H9 (cell line): ENCODE measurements at regions not wholly inside any gene's neighbourhood (a gene's known extent, or its start where the extent isn't known, plus 50 kb on each side); places are given as distances from the start of the nearest gene placed in this dataset.

Source experiments
- DNase-seq: peaks from one replicate; pipeline ENCODE4 v3.0.0-alpha.2; 2017
- H2AFZ ChIP-seq: one replicate; pipeline ENCODE4 v1.6.1; 2013; ENCODE audit warnings: mild to moderate bottlenecking, low read length, control low read depth, moderate library complexity
- H2AK5ac ChIP-seq: 2 replicates; pipeline ENCODE4 v1.6.1; 2013; ENCODE audit warnings: low read length, control low read depth, mixed read lengths; ENCODE audit not compliant: insufficient read length
- H2BK120ac ChIP-seq: one replicate; pipeline ENCODE4 v1.6.1; 2013; ENCODE audit warnings: low read depth, mild to moderate bottlenecking, low read length, control low read depth, inconsistent platforms; ENCODE audit not compliant: poor library complexity, severe bottlenecking
- H2BK12ac ChIP-seq: 2 replicates; pipeline ENCODE4 v1.6.1; 2013; ENCODE audit warnings: low read length, control low read depth, mixed read lengths, low read depth; ENCODE audit not compliant: insufficient read length
- H2BK15ac ChIP-seq: 2 replicates; pipeline ENCODE4 v1.6.1; 2013; ENCODE audit warnings: low read depth, low read length, control low read depth
- H2BK20ac ChIP-seq: one replicate; pipeline ENCODE4 v1.6.1; 2013; ENCODE audit warnings: low read depth, mild to moderate bottlenecking, low read length, control low read depth, inconsistent platforms; ENCODE audit not compliant: poor library complexity, severe bottlenecking
- H2BK5ac ChIP-seq: 2 replicates; pipeline ENCODE4 v1.6.1; 2013; ENCODE audit warnings: low read length, control low read depth, mixed read lengths; ENCODE audit not compliant: insufficient read length
- H3K14ac ChIP-seq: 2 replicates; pipeline ENCODE4 v1.6.1; 2013; ENCODE audit warnings: low read length, control low read depth; ENCODE audit not compliant: insufficient read depth
- H3K18ac ChIP-seq: 2 replicates; pipeline ENCODE4 v1.6.1; 2013; ENCODE audit warnings: low read depth, mild to moderate bottlenecking, mixed read lengths, low read length, control low read depth; ENCODE audit not compliant: insufficient read length
- H3K23ac ChIP-seq: 2 replicates; pipeline ENCODE4 v1.6.1; 2013; ENCODE audit warnings: low read length, control low read depth, mixed read lengths, low read depth; ENCODE audit not compliant: insufficient read length
- H3K23me2 ChIP-seq: 2 replicates; pipeline ENCODE4 v1.6.1; 2013; ENCODE audit warnings: low read depth, mild to moderate bottlenecking, mixed read lengths, low read length, control low read depth; ENCODE audit not compliant: insufficient read length, poor library complexity, severe bottlenecking
- H3K27ac ChIP-seq: 2 replicates; pipeline ENCODE4 v1.5.1; 2013; ENCODE audit warnings: low read length, control low read depth, mixed read lengths, low read depth; ENCODE audit not compliant: insufficient read length
- H3K27me3 ChIP-seq: 2 replicates; pipeline ENCODE4 v1.6.1; 2013; ENCODE audit warnings: low read length, control low read depth, inconsistent platforms; ENCODE audit not compliant: insufficient read depth
- H3K4ac ChIP-seq: 2 replicates; pipeline ENCODE4 v1.6.1; 2013; ENCODE audit warnings: low read depth, mild to moderate bottlenecking, control low read depth, inconsistent platforms, low read length, moderate library complexity
- H3K4me1 ChIP-seq: 2 replicates; pipeline ENCODE4 v1.6.1; 2013; ENCODE audit warnings: low read length, control low read depth, inconsistent platforms; ENCODE audit not compliant: insufficient read depth
- H3K4me2 ChIP-seq: 2 replicates; pipeline ENCODE4 v1.6.1; 2013; ENCODE audit warnings: low read length, control low read depth, mixed read lengths; ENCODE audit not compliant: insufficient read length, insufficient read depth
- H3K56ac ChIP-seq: 2 replicates; pipeline ENCODE4 v1.6.1; 2013; ENCODE audit warnings: low read depth, mild to moderate bottlenecking, mixed read lengths, low read length, control low read depth; ENCODE audit not compliant: insufficient read length
- H3K79me1 ChIP-seq: 2 replicates; pipeline ENCODE4 v1.6.1; 2013; ENCODE audit warnings: low read depth, mild to moderate bottlenecking, moderate library complexity, low read length, control low read depth, inconsistent platforms; ENCODE audit not compliant: insufficient read depth, poor library complexity, severe bottlenecking
- H3K79me2 ChIP-seq: 2 replicates; pipeline ENCODE4 v1.6.1; 2013; ENCODE audit warnings: low read length, control low read depth, inconsistent platforms; ENCODE audit not compliant: insufficient read depth
- H3K9ac ChIP-seq: 2 replicates; pipeline ENCODE4 v1.6.1; 2013; ENCODE audit warnings: low read length, control low read depth, mixed read lengths; ENCODE audit not compliant: insufficient read length; ENCODE audit errors: extremely low read depth
- H3K9me3 ChIP-seq: one replicate; pipeline ENCODE4 v1.6.1; 2013; ENCODE audit warnings: low read depth, low read length, inconsistent platforms; ENCODE audit not compliant: control insufficient read depth
- H3T11ph ChIP-seq: one replicate; pipeline ENCODE4 v1.6.1; 2013; ENCODE audit warnings: mild to moderate bottlenecking, low read length, control low read depth, inconsistent platforms
- H4K20me1 ChIP-seq: one replicate; pipeline ENCODE4 v1.6.1; 2013; ENCODE audit not compliant: control insufficient read depth, insufficient read length, insufficient read depth
- H4K5ac ChIP-seq: 2 replicates; pipeline ENCODE4 v1.6.1; 2013; ENCODE audit warnings: low read depth, mild to moderate bottlenecking, mixed read lengths, low read length, control low read depth; ENCODE audit not compliant: insufficient read length
- H4K8ac ChIP-seq: replicated peaks from 2 replicates; pipeline ENCODE4 v1.6.1; 2013; ENCODE audit warnings: low read length, control low read depth, mixed read lengths, low read depth; ENCODE audit not compliant: insufficient read length
- H4K91ac ChIP-seq: 2 replicates; pipeline ENCODE4 v1.6.1; 2013; ENCODE audit warnings: low read depth, mild to moderate bottlenecking, moderate library complexity, mixed read lengths, low read length, control low read depth; ENCODE audit not compliant: insufficient read length
- H3K27ac Mint-ChIP-seq, 3 experiments: 2 replicates in 2 of 3; 3 replicates in 1 of 3; pipeline ENCODE4 v1.8.0; 2020 to 2021; ENCODE audit warnings: mixed read lengths in 3 of 3, mild to moderate bottlenecking in 1 of 3, moderate library complexity in 1 of 3
- H3K27me3 Mint-ChIP-seq: 2 replicates; pipeline ENCODE4 v1.8.0; 2021; ENCODE audit warnings: low read depth, mild to moderate bottlenecking, moderate library complexity, mixed read lengths
- H3K36me3 Mint-ChIP-seq, 3 experiments: 2 replicates in 2 of 3; 3 replicates in 1 of 3; pipeline ENCODE4 v1.8.0; 2020 to 2021; ENCODE audit warnings: low read depth in 3 of 3, mixed read lengths in 3 of 3; ENCODE audit not compliant: insufficient read depth in 1 of 3
- H3K4me1 Mint-ChIP-seq, 2 experiments: 2 replicates each; pipeline ENCODE4 v1.8.0; 2020; ENCODE audit warnings: mixed read lengths in 2 of 2
- H3K4me3 Mint-ChIP-seq, 2 experiments: 2 replicates in 1 of 2; 3 replicates in 1 of 2; pipeline ENCODE4 v1.8.0; 2020 to 2021; ENCODE audit warnings: mild to moderate bottlenecking in 2 of 2, mixed read lengths in 2 of 2, moderate library complexity in 1 of 2
- H3K9me3 Mint-ChIP-seq, 2 experiments: 2 replicates in 1 of 2; 3 replicates in 1 of 2; pipeline ENCODE4 v1.8.0; 2020; ENCODE audit warnings: mild to moderate bottlenecking in 2 of 2, mixed read lengths in 2 of 2, moderate library complexity in 1 of 2
- CTCF ChIP-seq: fragments of 200-600 bp; sonication (generic); conservative IDR thresholded peaks from 3 replicates; pipeline ENCODE4 v1.8.0; 2021; ENCODE audit warnings: antibody characterized with exemption, mild to moderate bottlenecking
- WGBS: extraction: QIAGEN DNeasy Blood & Tissue Kit; methylation state at CpG from one replicate; pipeline ENCODE4 v1.1.7; 2013; ENCODE audit warnings: missing lambda C conversion rate, low lambda C conversion rate, mixed read lengths; ENCODE audit not compliant: insufficient read length; ENCODE audit errors: extremely low coverage; 5-methylcytosine and 5-hydroxymethylcytosine counted together

- no peak overlapping the region for H2BK12ac ChIP-seq
- H2BK120ac ChIP-seq, result no peak overlapping the region
- no peak overlapping the region for H2BK15ac ChIP-seq
- H3K4me2 ChIP-seq, result no peak overlapping the region
- H3K27me3 ChIP-seq, result no peaks in the 10 kb centered on the region
- Mint-ChIP-seq H3K9me3 (no peaks in the 10 kb centered on the region; a peak in 1 of 5 replicates), H3K36me3 (no peaks in the 10 kb centered on the region; a peak in 1 of 7 replicates), H3K27me3 (peaks cover 27% of the 10 kb centered on the region), H3K4me1 (peaks cover 26 to 43% of the 10 kb centered on the region in 2 experiments), H3K27ac (no peak overlapping the region), H3K4me3 (no peak overlapping the region)
- H3K9ac ChIP-seq, result no peak overlapping the region
- H3K14ac ChIP-seq, result no peak overlapping the region
- H3K9me3 ChIP-seq, result no peaks in the 10 kb centered on the region
- H4K8ac ChIP-seq, result no peak overlapping the region
- no peak overlapping the region for H3K4ac ChIP-seq
- no peak for DNase-seq
- H3K56ac ChIP-seq, result no peak overlapping the region
- no peak overlapping the region for H2AK5ac ChIP-seq
- H2BK20ac ChIP-seq, result no peak overlapping the region
- no peak overlapping the region for H2BK5ac ChIP-seq
- peaks cover 3% of the 10 kb centered on the region; the same call in 1 of the 2 replicates for H3K4me1 ChIP-seq
- peaks cover 17% of the 10 kb centered on the region for H3K23me2 ChIP-seq
- no peak overlapping the region for H4K91ac ChIP-seq
- no CpG with 5 or more reads among the region's 4 CpGs for WGBS
- H4K20me1 ChIP-seq, result no peaks in the 10 kb centered on the region
- H3K27ac ChIP-seq, result no peak overlapping the region
- H3K18ac ChIP-seq, result no peak overlapping the region
- no peak for TF ChIP-seq CTCF
- H2AFZ ChIP-seq, result no peak overlapping the region
- H3K79me1 ChIP-seq, result no peaks in the 10 kb centered on the region
- H3K79me2 ChIP-seq, result no peaks in the 10 kb centered on the region
- no peak overlapping the region for H3K23ac ChIP-seq
- H3T11ph ChIP-seq, result no peak overlapping the region
- H4K5ac ChIP-seq, result no peak overlapping the region
Observed at GRCh38 chr22:48486558-48486957, 1341.1 kb downstream of the BRD1 start.
